ENCODE measurements at regions not wholly inside any gene's neighbourhood (a gene's known extent, or its start where the extent isn't known, plus 50 kb on each side); places are given as distances from the start of the nearest gene placed in this dataset.

DNA sequence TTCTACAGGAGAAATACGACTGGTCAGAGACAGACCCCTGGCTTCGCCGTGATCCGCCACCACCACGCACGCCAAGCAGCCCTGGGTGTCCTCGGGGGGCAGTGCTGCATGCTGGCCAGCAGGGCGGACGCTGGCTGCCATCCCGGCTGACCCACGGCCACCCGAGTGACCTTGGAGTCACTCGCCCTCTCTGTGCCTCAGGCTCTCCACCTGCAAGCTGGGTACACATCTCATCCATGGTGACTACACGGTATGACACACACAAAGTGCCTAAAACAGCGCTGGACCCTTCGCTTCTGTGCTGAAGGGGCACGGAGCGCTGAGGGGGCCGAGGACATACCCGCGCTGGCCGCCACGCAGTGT is 62.0 kb upstream of the RNF32 start:
- WGBS = 92% methylated on average over 23 of the region's 23 CpGs
- Histone ChIP-seq H3K36me3 (ENCODE audit: control insufficient read depth in 1 of 2, insufficient read depth in 2 of 2, low read depth in 1 of 2, low read length in 2 of 2) (no peaks in the 10 kb centered on the region), H3K18ac (ENCODE audit: low read depth in 1 of 2, low read length in 2 of 2) (no peak overlapping the region), H2BK5ac (ENCODE audit: low read depth, low read length, poor library complexity, severe bottlenecking) (no peak overlapping the region), H2BK12ac (ENCODE audit: low read length in 2 of 2) (no peak overlapping the region), H2BK15ac (ENCODE audit: low read depth, poor library complexity, severe bottlenecking) (no peak overlapping the region), H3K14ac (ENCODE audit: low read length in 2 of 2) (no peak overlapping the region), H2AK5ac (ENCODE audit: low read length, severe bottlenecking) (no peak overlapping the region), H3K4me2 (ENCODE audit: low read length, poor library complexity, severe bottlenecking) (no peak overlapping the region), H3K4me3 (ENCODE audit: insufficient read depth in 1 of 2, low read depth in 1 of 2, low read length in 2 of 2) (no peak overlapping the region), H3K23ac (ENCODE audit: low read length in 2 of 2) (no peak overlapping the region), H2BK120ac (ENCODE audit: low read depth, low read length) (no peak overlapping the region), H3K27ac (ENCODE audit: low read length, poor library complexity, severe bottlenecking) (no peak overlapping the region), H3K79me1 (replicated peaks; ENCODE audit: low read length, poor library complexity, severe bottlenecking) (no peaks in the 10 kb centered on the region), H4K91ac (ENCODE audit: low read length) (no peak overlapping the region), H3K27me3 (ENCODE audit: control insufficient read depth in 1 of 2, insufficient read depth in 1 of 2, low read length in 2 of 2) (no peaks in the 10 kb centered on the region), H4K8ac (ENCODE audit: low read length) (no peak overlapping the region), H3K4ac (ENCODE audit: low read depth in 1 of 2, low read length in 2 of 2) (no peak overlapping the region), H2AFZ (ENCODE audit: low read depth, low read length) (no peak overlapping the region), H3K9ac (ENCODE audit: low read length) (no peak overlapping the region), H3K4me1 (ENCODE audit: control insufficient read depth, insufficient read depth, low read depth, low read length) (peaks cover 1% of the 10 kb centered on the region), H3K9me3 (ENCODE audit: control insufficient read depth, low read length) (peaks cover 4% of the 10 kb centered on the region)
- no peak for DNase-seq

DNA sequence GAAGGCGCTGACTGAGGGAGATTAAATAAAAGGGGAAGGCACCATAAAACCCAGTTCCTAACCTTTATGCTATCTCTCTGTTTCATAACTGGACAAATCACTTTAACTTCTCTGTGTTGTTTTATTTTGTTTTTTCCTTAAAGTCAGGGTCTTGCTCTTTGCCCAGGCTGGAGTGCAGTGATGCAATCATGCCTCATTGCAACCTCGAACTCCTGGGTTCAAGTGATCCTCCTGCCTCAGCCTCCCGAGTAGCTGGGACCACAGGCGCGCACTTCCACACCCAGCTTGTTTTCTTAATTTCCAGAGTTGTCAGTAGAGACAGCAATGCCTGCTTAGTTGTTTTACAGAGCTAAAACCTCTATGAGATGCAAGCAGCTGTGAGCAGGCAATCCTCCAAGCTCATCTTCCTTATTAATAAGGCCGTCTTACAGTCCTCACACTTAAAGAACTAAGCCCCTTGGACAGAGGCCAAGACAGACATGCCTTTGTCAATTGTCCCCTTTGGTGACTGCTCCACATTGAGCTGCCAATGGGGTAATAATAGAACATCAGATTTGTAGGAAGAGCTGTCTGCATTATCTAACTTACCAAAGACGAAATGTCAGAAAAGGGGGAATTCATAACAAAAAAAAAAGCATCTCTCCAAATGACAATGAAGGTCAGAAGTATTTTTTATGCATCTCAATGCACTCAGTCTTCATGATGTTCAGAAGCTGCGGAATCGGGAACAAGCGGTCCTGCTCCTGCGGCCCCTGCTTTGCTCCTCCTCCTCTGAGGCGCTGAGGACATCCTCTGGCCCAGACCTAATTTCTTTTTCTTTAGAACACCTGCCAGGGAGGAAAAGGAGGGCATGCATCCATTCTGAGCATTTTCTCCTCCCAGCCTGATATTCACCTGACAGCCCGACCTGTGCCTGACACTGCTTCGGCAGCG is 62.7 kb upstream of the RNF32 start:
- Histone ChIP-seq H4K8ac (ENCODE audit: low read length) (no peak overlapping the region), H3K4me1 (ENCODE audit: control insufficient read depth, insufficient read depth, low read depth, low read length) (peaks cover 1% of the 10 kb centered on the region), H3K4me2 (ENCODE audit: low read length, poor library complexity, severe bottlenecking) (no peak overlapping the region), H3K36me3 (ENCODE audit: control insufficient read depth in 1 of 2, insufficient read depth in 2 of 2, low read depth in 1 of 2, low read length in 2 of 2) (no peaks in the 10 kb centered on the region), H4K91ac (ENCODE audit: low read length) (no peak overlapping the region), H2BK120ac (ENCODE audit: low read depth, low read length) (no peak overlapping the region), H3K14ac (ENCODE audit: low read length in 2 of 2) (no peak overlapping the region), H3K9me3 (ENCODE audit: control insufficient read depth, low read length) (peaks cover 4% of the 10 kb centered on the region), H2BK5ac (ENCODE audit: low read depth, low read length, poor library complexity, severe bottlenecking) (no peak overlapping the region), H3K79me1 (replicated peaks; ENCODE audit: low read length, poor library complexity, severe bottlenecking) (no peaks in the 10 kb centered on the region), H2AK5ac (ENCODE audit: low read length, severe bottlenecking) (no peak overlapping the region), H3K27ac (ENCODE audit: low read length, poor library complexity, severe bottlenecking) (no peak overlapping the region), H3K23ac (ENCODE audit: low read length in 2 of 2) (no peak overlapping the region), H3K4me3 (ENCODE audit: insufficient read depth in 1 of 2, low read depth in 1 of 2, low read length in 2 of 2) (no peak overlapping the region), H2BK15ac (ENCODE audit: low read depth, poor library complexity, severe bottlenecking) (no peak overlapping the region), H3K4ac (ENCODE audit: low read depth in 1 of 2, low read length in 2 of 2) (no peak overlapping the region), H3K27me3 (ENCODE audit: control insufficient read depth in 1 of 2, insufficient read depth in 1 of 2, low read length in 2 of 2) (no peaks in the 10 kb centered on the region), H3K9ac (ENCODE audit: low read length) (no peak overlapping the region), H2AFZ (ENCODE audit: low read depth, low read length) (no peak overlapping the region), H2BK12ac (ENCODE audit: low read length in 2 of 2) (no peak overlapping the region), H3K18ac (ENCODE audit: low read depth in 1 of 2, low read length in 2 of 2) (no peak overlapping the region)
- 93% methylated on average over 14 of the region's 15 CpGs for WGBS
- DNase-seq = no peak

GRCh38 chr7:156576216-156577058 is 64.1 kb upstream of the RNF32 start:
- Histone ChIP-seq H3K79me1 (replicated peaks; ENCODE audit: low read length, poor library complexity, severe bottlenecking) (no peaks in the 10 kb centered on the region), H3K4ac (ENCODE audit: low read depth in 1 of 2, low read length in 2 of 2) (no peak overlapping the region), H3K9ac (ENCODE audit: low read length) (no peak overlapping the region), H3K14ac (ENCODE audit: low read length in 2 of 2) (no peak overlapping the region), H4K91ac (ENCODE audit: low read length) (no peak overlapping the region), H4K8ac (ENCODE audit: low read length) (no peak overlapping the region), H2AFZ (ENCODE audit: low read depth, low read length) (no peak overlapping the region), H2BK5ac (ENCODE audit: low read depth, low read length, poor library complexity, severe bottlenecking) (no peak overlapping the region), H3K4me3 (ENCODE audit: insufficient read depth in 1 of 2, low read depth in 1 of 2, low read length in 2 of 2) (no peak overlapping the region), H2AK5ac (ENCODE audit: low read length, severe bottlenecking) (no peak overlapping the region), H3K27me3 (ENCODE audit: control insufficient read depth in 1 of 2, insufficient read depth in 1 of 2, low read length in 2 of 2) (no peaks in the 10 kb centered on the region), H2BK15ac (ENCODE audit: low read depth, poor library complexity, severe bottlenecking) (no peak overlapping the region), H3K36me3 (ENCODE audit: control insufficient read depth in 1 of 2, insufficient read depth in 2 of 2, low read depth in 1 of 2, low read length in 2 of 2) (no peaks in the 10 kb centered on the region), H3K27ac (ENCODE audit: low read length, poor library complexity, severe bottlenecking) (no peak overlapping the region), H3K9me3 (ENCODE audit: control insufficient read depth, low read length) (peaks cover 4% of the 10 kb centered on the region), H2BK12ac (ENCODE audit: low read length in 2 of 2) (no peak overlapping the region), H3K18ac (ENCODE audit: low read depth in 1 of 2, low read length in 2 of 2) (no peak overlapping the region), H3K4me1 (ENCODE audit: control insufficient read depth, insufficient read depth, low read depth, low read length) (peaks cover 1% of the 10 kb centered on the region), H3K4me2 (ENCODE audit: low read length, poor library complexity, severe bottlenecking) (no peak overlapping the region), H3K23ac (ENCODE audit: low read length in 2 of 2) (no peak overlapping the region), H2BK120ac (ENCODE audit: low read depth, low read length) (no peak overlapping the region)
- no peak for DNase-seq
- WGBS = 74% methylated on average over 14 of the region's 20 CpGs

GRCh38 chr7:156568258-156568657 is 72.3 kb upstream of the RNF32 start:
- no peak overlapping the region for H3K9ac ChIP-seq (ENCODE audit: low read length)
- no peaks in the 10 kb centered on the region for H3K4me1 ChIP-seq (ENCODE audit: control insufficient read depth, insufficient read depth, low read depth, low read length)
- H2BK120ac ChIP-seq (ENCODE audit: low read depth, low read length) = no peak overlapping the region
- H2BK5ac ChIP-seq (ENCODE audit: low read depth, low read length, poor library complexity, severe bottlenecking) = no peak overlapping the region
- no peaks in the 10 kb centered on the region for H3K79me1 ChIP-seq (replicated peaks; ENCODE audit: low read length, poor library complexity, severe bottlenecking)
- no peaks in the 10 kb centered on the region for H3K36me3 ChIP-seq (ENCODE audit: control insufficient read depth in 1 of 2, insufficient read depth in 2 of 2, low read depth in 1 of 2, low read length in 2 of 2)
- no peak overlapping the region for H2BK15ac ChIP-seq (ENCODE audit: low read depth, poor library complexity, severe bottlenecking)
- no peaks in the 10 kb centered on the region for H3K9me3 ChIP-seq (ENCODE audit: control insufficient read depth, low read length)
- H2AFZ ChIP-seq (ENCODE audit: low read depth, low read length) = no peak overlapping the region
- H2BK12ac ChIP-seq (ENCODE audit: low read length in 2 of 2) = no peak overlapping the region
- no peak overlapping the region for H3K4ac ChIP-seq (ENCODE audit: low read depth in 1 of 2, low read length in 2 of 2)
- no peaks in the 10 kb centered on the region for H3K27me3 ChIP-seq (ENCODE audit: control insufficient read depth in 1 of 2, insufficient read depth in 1 of 2, low read length in 2 of 2)
- no peak overlapping the region for H3K4me2 ChIP-seq (ENCODE audit: low read length, poor library complexity, severe bottlenecking)
- no peak overlapping the region for H4K8ac ChIP-seq (ENCODE audit: low read length)
- H3K27ac ChIP-seq (ENCODE audit: low read length, poor library complexity, severe bottlenecking) = no peak overlapping the region
- DNase-seq = no peak
- WGBS = 86% methylated on average over 1 of the region's 1 CpG
- no peak overlapping the region for H3K4me3 ChIP-seq (ENCODE audit: insufficient read depth in 1 of 2, low read depth in 1 of 2, low read length in 2 of 2)
- H3K18ac ChIP-seq (ENCODE audit: low read depth in 1 of 2, low read length in 2 of 2) = no peak overlapping the region
- H4K91ac ChIP-seq (ENCODE audit: low read length) = no peak overlapping the region
- no peak overlapping the region for H2AK5ac ChIP-seq (ENCODE audit: low read length, severe bottlenecking)
- H3K14ac ChIP-seq (ENCODE audit: low read length in 2 of 2) = no peak overlapping the region
- no peak overlapping the region for H3K23ac ChIP-seq (ENCODE audit: low read length in 2 of 2)

Measured in mesenchymal stem cell (in vitro differentiated cells and primary cell).